Right renal cortex interstitium (tissue), 3 donors: ENCODE measurements at regions not wholly inside any gene's neighbourhood (a gene's known extent, or its start where the extent isn't known, plus 50 kb on each side); places are given as distances from the start of the nearest gene placed in this dataset.
"Not testable (repeated sequence)": the region's sequence is repeated elsewhere in the genome, so short reads cannot be mapped to it uniquely, and the experiment has no call there.

Source experiments
- DNase-seq, 3 donors: peaks; one replicate each; pipeline ENCODE4 v3.0.0-alpha.2; 2013; ENCODE audit warnings: low read depth in 3 of 3, low spot score in 2 of 3

- no peak for DNase-seq
Observed at GRCh38 chr2:67892339-67892846, 170.4 kb downstream of the C1D start.

- peak; percentile 50 to 69 (median 51) for DNase-seq
Observed at GRCh38 chr2:67895227-67895941, 167.4 kb downstream of the C1D start.

GRCh38 chr2:67896076-67896475 is 166.7 kb downstream of the C1D start:
- no peak for DNase-seq

- DNase-seq = no peak
Observed at GRCh38 chr2:67896476-67896875, 166.3 kb downstream of the C1D start.

GRCh38 chr2:67898595-67898994 is 164.2 kb downstream of the C1D start:
- DNase-seq = no peak

GRCh38 chr2:67899187-67899586 is 163.6 kb downstream of the C1D start:
- no peak for DNase-seq

- DNase-seq = no peak
Observed at GRCh38 chr2:67900826-67901225, 162.0 kb downstream of the C1D start.

- no peak for DNase-seq
Observed at GRCh38 chr2:67904566-67904965, 158.2 kb downstream of the C1D start.

GRCh38 chr2:67904966-67905365 is 157.8 kb downstream of the C1D start:
- no peak for DNase-seq

GRCh38 chr2:67906547-67906946 is 156.3 kb downstream of the C1D start:
- DNase-seq = not testable (repeated sequence)

- no peak for DNase-seq
Observed at GRCh38 chr2:67917332-67918054, 145.3 kb downstream of the C1D start.

- DNase-seq = no peak
Observed at GRCh38 chr2:67918471-67918870, 144.3 kb downstream of the C1D start.

GRCh38 chr2:67919490-67919889 is 143.3 kb downstream of the C1D start:
- no peak for DNase-seq

GRCh38 chr2:67922080-67922785 is 140.6 kb downstream of the C1D start:
- no peak for DNase-seq

- no peak for DNase-seq
Observed at GRCh38 chr2:67923696-67924095, 139.1 kb downstream of the C1D start.

GRCh38 chr2:67927501-67927900 is 135.3 kb downstream of the C1D start:
- no peak for DNase-seq

- DNase-seq = no peak
Observed at GRCh38 chr2:67930156-67930555, 132.6 kb downstream of the C1D start.

- DNase-seq = no peak
Observed at GRCh38 chr2:67936969-67937368, 125.8 kb downstream of the C1D start.

- no peak for DNase-seq
Observed at GRCh38 chr2:67938053-67938452, 124.8 kb downstream of the C1D start.

GRCh38 chr2:67945056-67945455 is 117.7 kb downstream of the C1D start:
- DNase-seq = no peak

- DNase-seq = no peak
Observed at GRCh38 chr2:67945940-67946339, 116.9 kb downstream of the C1D start.

- DNase-seq = no peak
Observed at GRCh38 chr2:67948057-67948456, 114.7 kb downstream of the C1D start.
